ENCODE measurements at regions not wholly inside any gene's neighbourhood (a gene's known extent, or its start where the extent isn't known, plus 50 kb on each side); places are given as distances from the start of the nearest gene placed in this dataset.

DNA sequence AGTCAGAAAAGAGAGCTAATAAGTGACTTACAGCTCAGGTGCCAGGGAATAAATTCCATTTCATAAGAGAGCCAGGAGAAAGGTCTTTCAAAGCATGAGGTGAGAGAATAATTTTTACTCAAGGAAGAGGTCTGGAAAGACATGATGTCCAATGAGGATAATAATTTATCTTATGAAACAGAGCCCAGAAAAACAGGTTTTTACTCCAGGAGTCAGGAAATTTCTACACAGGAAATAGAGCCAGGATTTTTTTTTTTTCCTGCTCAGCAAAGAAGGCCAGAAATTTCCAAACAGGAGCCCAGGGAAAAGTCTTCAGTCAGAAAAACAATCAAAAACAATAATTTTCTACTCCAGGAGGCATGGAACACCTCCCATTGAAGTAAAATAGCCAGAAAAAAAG lies 1185.7 kb upstream of the TSPY4 start:
- DNase-seq: no peak
- Mint-ChIP-seq H3K27ac (no peak overlapping the region), H3K4me1 (ENCODE audit: low read depth) (no peaks in the 10 kb centered on the region), H3K36me3 (ENCODE audit: low read depth) (no peaks in the 10 kb centered on the region), H3K9me3 (0 out of 2 replicates have a peak, but pooled peaks cover 12% of the 10 kb centered on the region), H3K27me3 (ENCODE audit: insufficient read depth) (no peaks in the 10 kb centered on the region), H3K4me3 (no peak overlapping the region)
- TF ChIP-seq, protein P1, sequence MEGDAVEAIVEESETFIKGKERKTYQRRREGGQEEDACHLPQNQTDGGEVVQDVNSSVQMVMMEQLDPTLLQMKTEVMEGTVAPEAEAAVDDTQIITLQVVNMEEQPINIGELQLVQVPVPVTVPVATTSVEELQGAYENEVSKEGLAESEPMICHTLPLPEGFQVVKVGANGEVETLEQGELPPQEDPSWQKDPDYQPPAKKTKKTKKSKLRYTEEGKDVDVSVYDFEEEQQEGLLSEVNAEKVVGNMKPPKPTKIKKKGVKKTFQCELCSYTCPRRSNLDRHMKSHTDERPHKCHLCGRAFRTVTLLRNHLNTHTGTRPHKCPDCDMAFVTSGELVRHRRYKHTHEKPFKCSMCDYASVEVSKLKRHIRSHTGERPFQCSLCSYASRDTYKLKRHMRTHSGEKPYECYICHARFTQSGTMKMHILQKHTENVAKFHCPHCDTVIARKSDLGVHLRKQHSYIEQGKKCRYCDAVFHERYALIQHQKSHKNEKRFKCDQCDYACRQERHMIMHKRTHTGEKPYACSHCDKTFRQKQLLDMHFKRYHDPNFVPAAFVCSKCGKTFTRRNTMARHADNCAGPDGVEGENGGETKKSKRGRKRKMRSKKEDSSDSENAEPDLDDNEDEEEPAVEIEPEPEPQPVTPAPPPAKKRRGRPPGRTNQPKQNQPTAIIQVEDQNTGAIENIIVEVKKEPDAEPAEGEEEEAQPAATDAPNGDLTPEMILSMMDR (IDR thresholded peaks at IDR 0.05): no peak

DNA sequence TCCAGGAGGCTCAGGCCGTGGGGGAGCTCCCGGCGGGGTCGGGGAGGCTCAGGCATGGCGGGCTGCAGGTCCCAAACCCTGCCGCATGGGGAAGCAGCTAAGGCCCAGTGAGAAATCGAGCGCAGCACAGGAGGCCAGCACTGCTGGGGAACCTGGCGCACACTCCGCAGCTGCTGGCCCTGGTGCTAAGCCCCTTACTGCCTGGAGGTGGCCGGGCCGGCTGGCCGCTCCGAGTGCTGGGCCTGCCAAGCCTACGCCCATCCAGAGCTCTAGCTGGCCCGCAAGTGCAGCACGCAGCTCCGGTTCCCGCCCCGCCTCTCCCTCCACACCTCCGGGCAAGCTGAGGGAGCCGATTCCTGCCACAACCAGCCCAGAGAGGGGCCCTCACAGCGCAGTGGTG lies 1208.7 kb upstream of the TSPY4 start:
- no peaks in the 10 kb centered on the region for H3K4me1 Mint-ChIP-seq (ENCODE audit: low read depth)
- no peak overlapping the region for H3K27ac Mint-ChIP-seq
- H3K27me3 Mint-ChIP-seq (ENCODE audit: insufficient read depth): no peaks in the 10 kb centered on the region
- no peak for DNase-seq
- no peak overlapping the region for H3K4me3 Mint-ChIP-seq
- no peaks in the 10 kb centered on the region for H3K9me3 Mint-ChIP-seq
- TF ChIP-seq, protein P1 (IDR thresholded peaks at IDR 0.05): no peak
- no peaks in the 10 kb centered on the region for H3K36me3 Mint-ChIP-seq (ENCODE audit: low read depth)

DNA sequence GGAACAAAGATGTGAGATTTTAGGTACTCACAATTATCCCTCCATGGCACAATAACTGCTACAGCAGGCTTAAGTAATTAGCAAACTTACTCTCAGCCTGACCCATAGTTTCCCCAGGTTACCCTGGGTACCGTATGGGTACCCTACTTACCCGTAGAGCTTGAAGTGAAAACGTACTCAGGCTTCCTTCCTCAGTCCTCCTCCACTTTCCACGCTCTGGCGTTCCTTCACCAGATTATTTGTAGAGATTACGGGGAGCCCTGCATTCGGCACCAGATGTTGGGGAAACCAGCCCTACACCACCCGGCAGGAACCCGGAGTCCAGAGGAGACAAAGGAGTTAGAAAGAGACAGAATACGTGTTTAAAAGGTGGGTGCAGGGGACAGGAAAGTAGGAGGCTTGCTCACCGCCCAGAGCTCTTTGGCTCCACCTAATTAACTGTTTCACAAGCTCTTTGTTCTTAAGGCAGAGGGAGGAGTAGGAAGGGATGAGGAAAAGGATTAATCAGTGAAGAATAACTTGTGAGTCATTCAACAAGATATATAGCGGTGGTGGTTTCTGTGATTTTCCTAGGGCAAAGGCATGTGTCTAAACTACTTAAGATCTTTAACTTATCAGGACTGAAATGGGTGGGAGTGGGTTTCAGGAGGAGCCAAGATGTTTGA lies 1211.2 kb upstream of the TSPY4 start:
- DNase-seq: no peak
- H3K4me3 Mint-ChIP-seq: no peak overlapping the region
- no peaks in the 10 kb centered on the region for H3K36me3 Mint-ChIP-seq (ENCODE audit: low read depth)
- no peaks in the 10 kb centered on the region for H3K27me3 Mint-ChIP-seq (ENCODE audit: insufficient read depth)
- TF ChIP-seq, protein P1 (IDR thresholded peaks at IDR 0.05): no peak
- no peak overlapping the region for H3K27ac Mint-ChIP-seq
- H3K9me3 Mint-ChIP-seq: no peaks in the 10 kb centered on the region; the same call in 1 of the 2 replicates
- H3K4me1 Mint-ChIP-seq (ENCODE audit: low read depth): no peaks in the 10 kb centered on the region

DNA sequence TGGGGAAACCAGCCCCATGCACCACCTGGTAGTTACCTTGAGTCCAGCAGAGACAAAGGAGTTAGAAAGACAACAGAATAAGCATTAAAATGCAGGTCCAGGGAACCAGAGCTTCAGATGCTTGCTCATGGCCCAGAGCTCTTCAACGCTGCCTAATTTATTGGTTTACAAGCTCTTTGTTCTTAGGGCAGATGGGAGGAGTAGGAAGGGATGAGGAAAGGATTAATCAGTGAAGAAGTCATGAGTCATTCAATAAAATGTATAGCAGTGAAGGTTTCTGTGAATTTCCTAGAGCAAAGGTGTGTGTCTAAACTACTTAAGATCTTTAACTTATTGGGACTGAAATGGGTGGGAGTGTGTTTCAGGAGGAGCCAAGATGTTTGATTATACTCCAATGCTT lies 1210.3 kb upstream of the AMELY start:
- Mint-ChIP-seq H3K27me3 (ENCODE audit: insufficient read depth) (no peaks in the 10 kb centered on the region), H3K4me1 (ENCODE audit: low read depth) (no peaks in the 10 kb centered on the region), H3K4me3 (no peak overlapping the region), H3K27ac (no peak overlapping the region), H3K36me3 (ENCODE audit: low read depth) (no peaks in the 10 kb centered on the region), H3K9me3 (peaks cover 7% of the 10 kb centered on the region)
- TF ChIP-seq, protein P1 (IDR thresholded peaks at IDR 0.05): no peak
- DNase-seq: no peak

DNA sequence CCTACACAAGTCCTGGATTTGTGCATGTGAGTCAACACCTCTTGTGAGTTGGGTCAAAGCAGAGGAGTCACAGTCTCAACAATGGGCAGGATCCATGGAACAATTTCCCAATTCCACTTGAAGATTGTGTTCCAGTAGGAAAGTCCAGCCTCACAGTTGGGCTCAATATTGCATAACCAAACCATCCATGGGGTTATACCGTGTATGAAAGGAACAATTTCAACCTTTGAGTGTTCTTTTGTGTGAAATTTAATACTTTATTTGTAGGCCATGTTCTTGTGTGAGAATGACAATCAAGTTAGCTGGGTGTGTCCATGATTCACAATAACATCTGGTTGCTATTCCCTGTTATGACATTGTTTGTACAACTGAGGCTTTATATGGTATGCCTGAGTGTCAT lies 1182.9 kb upstream of the AMELY start:
- Mint-ChIP-seq H3K27ac (no peak overlapping the region), H3K9me3 (no peaks in the 10 kb centered on the region), H3K27me3 (ENCODE audit: insufficient read depth) (no peaks in the 10 kb centered on the region), H3K4me3 (no peak overlapping the region), H3K36me3 (ENCODE audit: low read depth) (no peaks in the 10 kb centered on the region), H3K4me1 (ENCODE audit: low read depth) (no peaks in the 10 kb centered on the region)
- no peak for DNase-seq
- TF ChIP-seq, protein P1 (IDR thresholded peaks at IDR 0.05): no peak

All from HFFc6 (cell line).